HFFc6 (cell line): ENCODE measurements at regions not wholly inside any gene's neighbourhood (a gene's known extent, or its start where the extent isn't known, plus 50 kb on each side); places are given as distances from the start of the nearest gene placed in this dataset.

Source experiments
- DNase-seq: peaks from one replicate; pipeline ENCODE4 v3.0.0-alpha.2; 2018
- H3K27ac Mint-ChIP-seq: 2 replicates; pipeline ENCODE4 v1.8.0; 2020; ENCODE audit warnings: mild to moderate bottlenecking, mixed read lengths
- H3K27me3 Mint-ChIP-seq: 2 replicates; pipeline ENCODE4 v1.8.0; 2021; ENCODE audit warnings: mild to moderate bottlenecking, moderate library complexity, mixed read lengths; ENCODE audit not compliant: insufficient read depth
- H3K36me3 Mint-ChIP-seq: 2 replicates; pipeline ENCODE4 v1.8.0; 2021; ENCODE audit warnings: low read depth, mixed read lengths
- H3K4me1 Mint-ChIP-seq: 2 replicates; pipeline ENCODE4 v1.8.0; 2020; ENCODE audit warnings: low read depth, mixed read lengths
- H3K4me3 Mint-ChIP-seq: 2 replicates; pipeline ENCODE4 v1.8.0; 2020; ENCODE audit warnings: mild to moderate bottlenecking, moderate library complexity, mixed read lengths
- H3K9me3 Mint-ChIP-seq: 2 replicates; pipeline ENCODE4 v1.8.0; 2020; ENCODE audit warnings: mild to moderate bottlenecking, mixed read lengths
- TF ChIP-seq, protein P1 (sequence below): fragments of 200-600 bp; sonication (generic); IDR thresholded peaks from 2 replicates; pipeline ENCODE4 v1.5.0; 2021; ENCODE audit warnings: antibody characterized with exemption, mild to moderate bottlenecking

DNA sequence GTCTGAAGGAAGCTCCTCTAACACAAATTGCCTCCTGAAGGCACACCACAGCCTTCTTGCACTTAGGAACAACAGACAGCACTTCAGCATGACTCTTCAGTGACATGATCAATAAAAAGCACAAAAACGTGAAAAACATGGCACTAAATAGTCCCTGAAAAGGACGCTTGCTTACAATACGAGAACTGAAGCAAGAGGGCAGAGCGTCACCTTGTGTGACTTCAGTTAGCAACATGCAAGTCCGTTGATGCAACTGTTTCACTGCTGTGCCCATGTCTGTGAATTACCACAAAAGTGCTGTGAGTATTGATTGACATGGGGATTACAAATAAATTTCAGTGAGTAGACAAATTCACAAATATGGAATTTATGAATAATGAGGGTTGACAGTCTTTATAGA, 219.9 kb upstream of the GAS1 start:
- Mint-ChIP-seq H3K4me1 (peaks cover 11% of the 10 kb centered on the region; the same call in 1 of the 2 replicates), H3K36me3 (no peaks in the 10 kb centered on the region), H3K27ac (no peak overlapping the region), H3K27me3 (no peaks in the 10 kb centered on the region), H3K9me3 (no peaks in the 10 kb centered on the region), H3K4me3 (no peak overlapping the region)
- DNase-seq = no peak
- TF ChIP-seq, protein P1, sequence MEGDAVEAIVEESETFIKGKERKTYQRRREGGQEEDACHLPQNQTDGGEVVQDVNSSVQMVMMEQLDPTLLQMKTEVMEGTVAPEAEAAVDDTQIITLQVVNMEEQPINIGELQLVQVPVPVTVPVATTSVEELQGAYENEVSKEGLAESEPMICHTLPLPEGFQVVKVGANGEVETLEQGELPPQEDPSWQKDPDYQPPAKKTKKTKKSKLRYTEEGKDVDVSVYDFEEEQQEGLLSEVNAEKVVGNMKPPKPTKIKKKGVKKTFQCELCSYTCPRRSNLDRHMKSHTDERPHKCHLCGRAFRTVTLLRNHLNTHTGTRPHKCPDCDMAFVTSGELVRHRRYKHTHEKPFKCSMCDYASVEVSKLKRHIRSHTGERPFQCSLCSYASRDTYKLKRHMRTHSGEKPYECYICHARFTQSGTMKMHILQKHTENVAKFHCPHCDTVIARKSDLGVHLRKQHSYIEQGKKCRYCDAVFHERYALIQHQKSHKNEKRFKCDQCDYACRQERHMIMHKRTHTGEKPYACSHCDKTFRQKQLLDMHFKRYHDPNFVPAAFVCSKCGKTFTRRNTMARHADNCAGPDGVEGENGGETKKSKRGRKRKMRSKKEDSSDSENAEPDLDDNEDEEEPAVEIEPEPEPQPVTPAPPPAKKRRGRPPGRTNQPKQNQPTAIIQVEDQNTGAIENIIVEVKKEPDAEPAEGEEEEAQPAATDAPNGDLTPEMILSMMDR = no peak

DNA sequence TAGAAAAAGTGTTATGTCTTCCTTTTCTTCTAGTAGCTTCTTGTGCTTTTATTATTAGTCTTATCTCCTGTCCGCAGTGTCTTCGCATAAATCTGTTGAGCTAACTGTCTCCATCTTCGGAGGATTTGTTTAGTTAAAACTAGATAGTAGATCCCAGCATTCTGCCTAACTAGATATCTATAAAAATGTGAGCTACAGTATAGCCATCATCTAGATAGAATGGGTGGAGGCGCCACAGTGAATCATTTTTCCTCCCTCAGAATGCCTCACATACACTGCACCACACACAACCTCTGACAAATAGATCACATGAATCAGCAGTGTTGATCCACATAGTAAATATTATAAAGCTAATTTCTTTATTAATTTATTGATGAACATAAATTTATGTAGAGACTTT, 220.3 kb upstream of the GAS1 start:
- no peaks in the 10 kb centered on the region for H3K9me3 Mint-ChIP-seq
- no peaks in the 10 kb centered on the region for H3K27me3 Mint-ChIP-seq
- DNase-seq = peak; percentile 7
- no peak overlapping the region for H3K27ac Mint-ChIP-seq
- H3K4me1 Mint-ChIP-seq = peaks cover 11% of the 10 kb centered on the region; the same call in 1 of the 2 replicates
- no peaks in the 10 kb centered on the region for H3K36me3 Mint-ChIP-seq
- TF ChIP-seq, protein P1 = no peak
- no peak overlapping the region for H3K4me3 Mint-ChIP-seq

DNA sequence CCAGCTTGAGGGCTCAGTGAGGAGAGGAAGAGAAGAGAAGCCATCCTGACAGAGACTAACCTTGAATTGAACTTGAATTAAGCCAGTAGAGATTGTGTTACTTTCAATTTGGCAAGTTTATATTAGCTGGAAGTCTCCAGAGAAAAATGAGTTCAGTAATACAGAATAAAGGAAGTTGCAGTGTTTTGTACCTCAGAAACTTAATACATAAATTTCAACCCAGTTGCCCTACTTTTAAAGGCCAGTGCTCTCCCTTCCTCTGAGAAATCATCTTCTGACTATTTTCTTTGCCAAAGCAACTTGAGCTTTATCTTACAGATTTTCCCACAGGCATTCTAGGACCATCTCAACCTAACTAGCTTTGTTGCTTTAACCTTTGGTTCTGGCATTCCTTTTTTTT, 231.0 kb upstream of the GAS1 start:
- no peak overlapping the region for H3K4me3 Mint-ChIP-seq
- H3K27ac Mint-ChIP-seq = no peak overlapping the region

DNA sequence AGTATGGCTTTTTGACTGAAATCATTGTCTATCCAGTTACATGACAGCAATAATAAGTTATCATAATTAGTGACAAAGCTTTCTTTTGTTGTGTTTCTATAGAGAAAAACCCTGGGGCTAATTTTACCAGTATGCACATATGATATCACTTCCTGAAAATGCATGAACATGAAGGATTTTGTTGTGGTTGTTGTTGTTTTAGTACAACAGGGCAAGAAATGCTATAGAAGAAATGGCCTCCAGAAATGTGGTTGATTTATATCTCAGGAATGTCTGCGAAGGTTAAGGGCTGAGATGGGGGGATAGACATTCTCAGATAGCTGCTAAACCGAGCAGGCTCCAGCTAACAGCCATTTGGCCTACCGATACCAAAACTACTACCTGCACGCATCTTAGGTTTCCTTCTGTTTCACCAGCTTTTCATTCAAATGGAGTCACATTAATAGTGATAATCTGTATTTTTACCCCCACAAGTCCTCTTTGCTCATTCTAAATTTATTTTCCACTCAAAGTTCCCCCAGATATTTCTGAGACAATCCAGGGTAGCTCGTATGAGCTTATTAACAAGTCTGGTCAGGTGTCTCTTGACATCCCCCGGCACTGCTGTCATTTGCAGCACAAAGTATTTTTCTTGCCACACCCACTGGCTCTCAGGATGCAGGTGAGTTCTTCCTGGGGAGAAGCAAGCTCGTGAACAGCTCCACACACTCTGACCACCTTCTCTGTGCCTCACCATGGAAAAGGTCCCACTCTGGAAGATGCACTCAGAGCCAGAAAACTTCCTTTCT, 232.4 kb upstream of the GAS1 start:
- Mint-ChIP-seq H3K9me3 (peaks cover 5% of the 10 kb centered on the region; the same call in 1 of the 2 replicates), H3K4me1 (peaks cover 27% of the 10 kb centered on the region), H3K27ac (peak overlapping the region; percentile 76), H3K4me3 (no peak overlapping the region), H3K27me3 (no peaks in the 10 kb centered on the region; the same call in 1 of the 2 replicates), H3K36me3 (peaks cover 6% of the 10 kb centered on the region)
- DNase-seq = peak; percentile 88
- TF ChIP-seq, protein P1 = no peak

More for the DNA sequence above, 231.0 kb upstream of the GAS1 start:
- Mint-ChIP-seq H3K36me3 (peaks cover 6% of the 10 kb centered on the region), H3K9me3 (peaks cover 5% of the 10 kb centered on the region; the same call in 1 of the 2 replicates), H3K27me3 (no peaks in the 10 kb centered on the region; the same call in 1 of the 2 replicates), H3K4me1 (peaks cover 23% of the 10 kb centered on the region)
- DNase-seq = no peak
- TF ChIP-seq, protein P1 = no peak

DNA sequence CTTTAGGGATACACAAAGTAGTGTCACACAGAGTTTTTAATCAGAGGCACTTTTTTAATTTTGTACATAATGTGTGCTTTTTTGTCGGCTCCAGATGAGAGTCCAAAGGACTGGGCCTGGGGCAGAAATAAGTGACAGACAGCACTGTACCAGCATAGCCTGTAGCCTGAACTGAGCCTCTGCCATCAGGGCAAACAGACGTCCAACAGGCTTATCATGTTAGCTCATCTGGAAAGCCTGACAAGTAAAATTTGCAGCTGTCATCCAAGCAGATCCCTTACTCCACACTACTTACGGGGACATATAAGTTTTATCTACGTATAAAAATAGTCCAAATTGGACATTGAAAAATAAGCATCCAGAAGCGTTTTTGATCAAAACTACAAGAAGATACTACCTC, 233.1 kb upstream of the GAS1 start:
- Mint-ChIP-seq H3K27me3 (no peaks in the 10 kb centered on the region; the same call in 1 of the 2 replicates), H3K4me1 (peaks cover 33% of the 10 kb centered on the region), H3K36me3 (peaks cover 6% of the 10 kb centered on the region), H3K4me3 (no peak overlapping the region), H3K27ac (peak overlapping the region; percentile 76; the same call in 1 of the 2 replicates), H3K9me3 (peaks cover 5% of the 10 kb centered on the region; the same call in 1 of the 2 replicates)
- DNase-seq = no peak
- TF ChIP-seq, protein P1 = no peak
